Epithelial cell of prostate (primary cell): ENCODE measurements at regions not wholly inside any gene's neighbourhood (a gene's known extent, or its start where the extent isn't known, plus 50 kb on each side); places are given as distances from the start of the nearest gene placed in this dataset.

Source experiments
- DNase-seq: peaks from one replicate; pipeline ENCODE4 v3.0.0-alpha.2; 2011; ENCODE audit warnings: low read depth, low spot score
- H3K27ac ChIP-seq: fragments of 450-650 bp; 2 replicates; pipeline ENCODE4 v1.5.1; 2017; ENCODE audit warnings: mild to moderate bottlenecking

- no peak for DNase-seq
- H3K27ac ChIP-seq, result no peak overlapping the region
These were observed 118.9 kb downstream of the EVX1 start for GRCh38 chr7:27361522-27361921.

- no peak overlapping the region for H3K27ac ChIP-seq
- DNase-seq, result no peak
These were observed 119.4 kb downstream of the EVX1 start for GRCh38 chr7:27362026-27362425.

GRCh38 chr7:27364344-27364758 lies 121.7 kb downstream of the EVX1 start:
- no peak overlapping the region for H3K27ac ChIP-seq
- no peak for DNase-seq

- DNase-seq, result no peak
- no peak overlapping the region for H3K27ac ChIP-seq
These were observed 124.8 kb downstream of the EVX1 start for GRCh38 chr7:27367179-27367932.

GRCh38 chr7:27367933-27368549 lies 125.4 kb downstream of the EVX1 start:
- H3K27ac ChIP-seq, result no peak overlapping the region
- no peak for DNase-seq

GRCh38 chr7:27374958-27375841 lies 132.6 kb downstream of the EVX1 start:
- no peak for DNase-seq
- H3K27ac ChIP-seq, result no peak overlapping the region

- H3K27ac ChIP-seq, result no peak overlapping the region
- no peak for DNase-seq
These were observed 133.4 kb downstream of the EVX1 start for GRCh38 chr7:27375958-27376357.

- no peak for DNase-seq
- H3K27ac ChIP-seq, result no peak overlapping the region
These were observed 135.4 kb downstream of the EVX1 start for GRCh38 chr7:27377988-27378387.

GRCh38 chr7:27382307-27382706 lies 139.7 kb downstream of the EVX1 start:
- no peak for DNase-seq
- H3K27ac ChIP-seq, result no peak overlapping the region

- H3K27ac ChIP-seq, result no peak overlapping the region
- no peak for DNase-seq
These were observed 144.0 kb downstream of the EVX1 start for GRCh38 chr7:27386581-27386980.

- H3K27ac ChIP-seq, result no peak overlapping the region
- no peak for DNase-seq
These were observed 145.3 kb downstream of the EVX1 start for GRCh38 chr7:27387864-27388263.

- DNase-seq, result no peak
- H3K27ac ChIP-seq, result no peak overlapping the region
These were observed 146.0 kb downstream of the EVX1 start for GRCh38 chr7:27388561-27388960.

- H3K27ac ChIP-seq, result no peak overlapping the region
- no peak for DNase-seq
These were observed 146.9 kb downstream of the EVX1 start for GRCh38 chr7:27389496-27389895.

- DNase-seq, result no peak
- no peak overlapping the region for H3K27ac ChIP-seq
These were observed 149.9 kb downstream of the EVX1 start for GRCh38 chr7:27392477-27392876.

GRCh38 chr7:27394871-27395270 lies 152.3 kb downstream of the EVX1 start:
- no peak for DNase-seq
- no peak overlapping the region for H3K27ac ChIP-seq

- no peak for DNase-seq
- H3K27ac ChIP-seq, result no peak overlapping the region
These were observed 153.0 kb downstream of the EVX1 start for GRCh38 chr7:27395626-27396025.

GRCh38 chr7:27397503-27397902 lies 154.9 kb downstream of the EVX1 start:
- no peak overlapping the region for H3K27ac ChIP-seq
- DNase-seq, result no peak

- DNase-seq, result no peak
- no peak overlapping the region for H3K27ac ChIP-seq
These were observed 156.2 kb downstream of the EVX1 start for GRCh38 chr7:27398851-27399250.

GRCh38 chr7:27399791-27400567 lies 157.4 kb downstream of the EVX1 start:
- H3K27ac ChIP-seq, result no peak overlapping the region
- DNase-seq, result no peak

- DNase-seq, result no peak
- no peak overlapping the region for H3K27ac ChIP-seq
These were observed 163.2 kb downstream of the EVX1 start for GRCh38 chr7:27405780-27406179.
